AG09309 (cell line): ENCODE measurements at regions not wholly inside any gene's neighbourhood (a gene's known extent, or its start where the extent isn't known, plus 50 kb on each side); places are given as distances from the start of the nearest gene placed in this dataset.

ENCODE experiments used
- DNase-seq: peaks from one replicate; pipeline ENCODE4 v3.0.0-alpha.2; 2010; ENCODE audit warnings: low read depth
- H3K4me3 ChIP-seq: 2 replicates; pipeline ENCODE4 v1.5.1; 2011; ENCODE audit warnings: mild to moderate bottlenecking, low read depth, low read length, moderate library complexity; ENCODE audit not compliant: control insufficient read depth
- CTCF ChIP-seq: IDR thresholded peaks from 2 replicates; pipeline ENCODE4 v1.5.1; 2011; ENCODE audit warnings: mild to moderate bottlenecking, low read depth, low read length, inconsistent platforms; ENCODE audit not compliant: insufficient read depth, control insufficient read depth; ENCODE audit errors: missing control alignments

- no peak for TF ChIP-seq CTCF
- no peak for DNase-seq
- H3K4me3 ChIP-seq: no peak overlapping the region
These were observed 530.5 kb downstream of the ACTR3B start for GRCh38 chr7:153290066-153290465.

GRCh38 chr7:153297141-153297540 is 537.6 kb downstream of the ACTR3B start:
- no peak for TF ChIP-seq CTCF
- no peak overlapping the region for H3K4me3 ChIP-seq
- no peak for DNase-seq

- DNase-seq: no peak
- TF ChIP-seq CTCF: no peak
These were observed 542.4 kb downstream of the ACTR3B start for GRCh38 chr7:153301936-153302335.

GRCh38 chr7:153320005-153320404 is 560.5 kb downstream of the ACTR3B start:
- H3K4me3 ChIP-seq: no peak overlapping the region
- TF ChIP-seq CTCF: no peak
- no peak for DNase-seq

More at GRCh38 chr7:153301936-153302335, 542.4 kb downstream of the ACTR3B start:
- H3K4me3 ChIP-seq: no peak overlapping the region

GRCh38 chr7:153320681-153321080 is 561.1 kb downstream of the ACTR3B start:
- TF ChIP-seq CTCF: no peak
- no peak overlapping the region for H3K4me3 ChIP-seq
- no peak for DNase-seq

- H3K4me3 ChIP-seq: no peak overlapping the region
- TF ChIP-seq CTCF: no peak
These were observed 563.4 kb downstream of the ACTR3B start for GRCh38 chr7:153322991-153323390.

GRCh38 chr7:153324094-153324493 is 564.5 kb downstream of the ACTR3B start:
- no peak for TF ChIP-seq CTCF
- no peak for DNase-seq

More at GRCh38 chr7:153322991-153323390, 563.4 kb downstream of the ACTR3B start:
- DNase-seq: no peak

More at GRCh38 chr7:153324094-153324493, 564.5 kb downstream of the ACTR3B start:
- H3K4me3 ChIP-seq: no peak overlapping the region
